ENCODE measurements at regions not wholly inside any gene's neighbourhood (a gene's known extent, or its start where the extent isn't known, plus 50 kb on each side); places are given as distances from the start of the nearest gene placed in this dataset.

DNA sequence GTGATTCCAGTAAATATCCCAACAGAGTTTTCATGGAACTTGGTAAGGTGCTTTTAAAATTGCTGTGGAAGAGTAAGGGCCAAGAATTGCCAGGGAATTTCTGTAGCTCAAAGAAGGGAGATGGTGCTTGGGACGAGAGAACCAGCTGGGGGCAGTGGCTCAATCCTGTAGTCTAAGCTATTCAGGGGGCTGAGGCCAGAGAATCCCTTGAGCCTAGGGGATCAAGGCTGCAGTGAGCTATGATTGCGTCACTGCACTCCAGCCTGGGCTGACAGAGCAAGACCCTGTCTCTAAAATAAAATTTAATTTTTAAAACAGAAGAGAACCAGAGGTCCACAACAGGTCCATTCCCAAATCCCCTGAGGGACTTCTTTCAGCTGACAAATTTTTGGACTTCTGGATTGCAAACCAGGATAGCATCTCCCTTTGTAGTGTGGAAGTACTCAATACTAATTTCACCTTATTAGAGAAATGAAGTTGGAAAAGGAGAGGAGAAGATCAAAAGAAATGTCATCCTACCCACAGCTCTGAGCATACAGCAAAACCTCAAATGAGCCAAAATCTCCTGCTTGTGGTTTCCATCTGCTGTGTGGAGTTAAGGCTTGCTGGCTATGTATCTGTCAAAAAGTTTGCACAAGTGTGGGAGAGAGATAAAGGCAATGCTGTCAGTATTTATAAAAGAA is 59.2 kb upstream of the CLPB start:
- no peak for TF ChIP-seq CTCF (IDR thresholded peaks at IDR 0.05; ENCODE audit: insufficient read depth, missing control alignments)
- no peak for DNase-seq (ENCODE audit: insufficient read length, low spot score)
- no peak for FAIRE-seq

DNA sequence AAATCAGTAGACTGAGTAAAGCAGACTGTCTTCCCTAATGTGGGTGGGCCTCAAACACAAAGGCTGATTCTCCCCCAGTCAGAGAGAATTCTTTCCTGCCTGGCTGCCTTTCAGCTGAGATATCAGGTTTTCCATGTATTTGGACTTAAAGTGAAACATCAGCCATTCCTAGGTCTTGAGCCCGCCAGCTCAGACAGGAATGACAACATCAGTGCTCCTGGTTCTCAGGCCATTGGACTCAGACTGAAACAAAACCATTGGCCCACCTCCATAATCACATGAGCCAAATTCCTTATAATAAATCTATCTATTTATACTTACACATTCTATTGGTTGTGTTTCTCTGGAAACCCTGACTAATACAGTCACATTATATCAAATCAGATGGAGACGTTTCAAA is 56.7 kb upstream of the CLPB start:
- no peak for DNase-seq (ENCODE audit: insufficient read length, low spot score)
- no peak for TF ChIP-seq CTCF (IDR thresholded peaks at IDR 0.05; ENCODE audit: insufficient read depth, missing control alignments)
- no peak for FAIRE-seq

Data from D721Med (cell line).